K562 (cell line): ENCODE measurements at regions not wholly inside any gene's neighbourhood (a gene's known extent, or its start where the extent isn't known, plus 50 kb on each side); places are given as distances from the start of the nearest gene placed in this dataset.

Source experiments
- ATAC-seq: fragments of 200-7000 bp; cut with Tn5 transposase; 3 replicates; pipeline ENCODE4 v1.9.1; 2020; ENCODE audit warnings: moderate library complexity
- BruUV-seq: library from RNA; stranded (reverse); fragments of 400-500 nt; replicated peaks from 2 replicates; lab custom pipeline; 2021; lab: Mats Ljungman, UMichigan
- CTCF ChIA-PET: fragments of 300-600 bp; formaldehyde crosslinking; extraction: SDS; loops from one replicate; lab custom pipeline; 2021; ENCODE audit warnings: low intra/inter-chr PET ratio; lab: Yijun Ruan, JAX
- POLR2A ChIA-PET: fragments of 300-600, 350-650 bp; sonication (Branson Sonifier 250); formaldehyde crosslinking; extraction: SDS; loops from one replicate; lab custom pipeline; 2021; ENCODE audit warnings: antibody characterized with exemption, inconsistent platforms; lab: Yijun Ruan, JAX
- DNase-seq, 4 experiments: peaks; one replicate each; pipeline versions ENCODE4 v3.0.0 to v3.0.0-alpha.2; 2011 to 2018; ENCODE audit warnings: low spot score in 3 of 4, mixed read lengths in 3 of 4; ENCODE audit errors: extremely low read depth in 1 of 4
- FAIRE-seq: peaks from 2 replicates; lab custom pipeline; 2011; peaks lifted over from hg19 to GRCh38; lab: Jason Lieb, UNC
- H2AFZ ChIP-seq: 2 replicates; pipeline ENCODE4 v1.6.0; 2011; ENCODE audit warnings: low read depth, low read length, control low read depth, inconsistent platforms
- H3K27ac ChIP-seq: fragments of 200-600 bp; 3 replicates; pipeline ENCODE4 v1.8.0; 2011; ENCODE audit warnings: low read depth, mild to moderate bottlenecking, control low read depth, inconsistent platforms, low read length, moderate library complexity, mixed read lengths; ENCODE audit errors: extremely low read depth
- H3K27me3 ChIP-seq, 2 experiments: fragments of 300-600 bp in 1 of 2; 2 replicates in 1 of 2; 3 replicates in 1 of 2; pipeline versions ENCODE4 v1.6.0 to v1.8.0; 2011; ENCODE audit warnings: inconsistent platforms in 2 of 2, low read length in 2 of 2, mild to moderate bottlenecking in 1 of 2, mixed read lengths in 1 of 2, moderate library complexity in 1 of 2; ENCODE audit not compliant: control insufficient read depth in 2 of 2, insufficient read depth in 2 of 2
- H3K36me3 ChIP-seq: fragments of 300-600 bp; 3 replicates; pipeline ENCODE4 v1.8.0; 2011; ENCODE audit warnings: mild to moderate bottlenecking, low read length, inconsistent platforms; ENCODE audit not compliant: control insufficient read depth, insufficient read depth
- H3K4me1 ChIP-seq, 2 experiments: fragments of 200-600 bp in 1 of 2; replicated peaks in 1 of 2; 2 replicates in 1 of 2; 3 replicates in 1 of 2; pipeline versions ENCODE4 v1.5.1 to v1.8.0; 2011; ENCODE audit warnings: inconsistent platforms in 2 of 2, low read length in 2 of 2, mild to moderate bottlenecking in 1 of 2, mixed read lengths in 1 of 2, moderate library complexity in 1 of 2; ENCODE audit not compliant: control insufficient read depth in 2 of 2, insufficient read depth in 2 of 2
- H3K4me2 ChIP-seq: 2 replicates; pipeline ENCODE4 v1.6.1; 2011; ENCODE audit warnings: low read length, control low read depth, inconsistent platforms, mixed read lengths; ENCODE audit not compliant: insufficient read depth
- H3K4me3 ChIP-seq: fragments of 200-600 bp; sonication (generic), shearing (Covaris generic); 2 replicates; pipeline ENCODE4 v1.5.1; 2016; ENCODE audit warnings: control low read depth, inconsistent platforms
- H3K79me2 ChIP-seq: fragments of 200-600 bp; 3 replicates; pipeline ENCODE4 v1.8.0; 2011; ENCODE audit warnings: low read length, inconsistent platforms; ENCODE audit not compliant: control insufficient read depth, insufficient read depth
- H3K9ac ChIP-seq, 2 experiments: 2 replicates each; pipeline versions ENCODE4 v1.6.0 to v1.6.1; 2011; ENCODE audit warnings: low read depth in 2 of 2, low read length in 2 of 2, control low read depth in 1 of 2, inconsistent platforms in 1 of 2, mild to moderate bottlenecking in 1 of 2, mixed read lengths in 1 of 2; ENCODE audit not compliant: insufficient read depth in 1 of 2
- H3K9me1 ChIP-seq: one replicate; pipeline ENCODE4 v1.6.0; 2011; ENCODE audit warnings: inconsistent platforms, mild to moderate bottlenecking, low read length, moderate library complexity; ENCODE audit not compliant: control insufficient read depth, insufficient read depth
- H3K9me3 ChIP-seq: replicated peaks from 2 replicates; pipeline ENCODE4 v1.5.1; 2011; ENCODE audit warnings: low read depth, low read length, inconsistent platforms; ENCODE audit not compliant: control insufficient read depth, insufficient read depth
- H4K20me1 ChIP-seq: replicated peaks from 2 replicates; pipeline ENCODE4 v1.6.1; 2011; ENCODE audit warnings: low read length, inconsistent platforms, mixed read lengths; ENCODE audit not compliant: control insufficient read depth, insufficient read depth
- ASH1L ChIP-seq: fragments of 450-650 bp; IDR thresholded peaks from 2 replicates; pipeline ENCODE4 v1.6.1; 2018; ENCODE audit warnings: borderline replicate concordance, mild to moderate bottlenecking, low read depth; ENCODE audit not compliant: partially characterized antibody
- ATF2 ChIP-seq: sonication (generic); formaldehyde crosslinking; IDR thresholded peaks from 2 replicates; pipeline ENCODE4 v1.8.1; 2022; ENCODE audit warnings: missing genetic modification reagents
- ELK1 ChIP-seq: sonication (generic); formaldehyde crosslinking; IDR thresholded peaks from 2 replicates; pipeline ENCODE4 v1.8.1; 2022; ENCODE audit warnings: missing genetic modification reagents
- FOXP4 ChIP-seq: sonication (generic); formaldehyde crosslinking; IDR thresholded peaks from 2 replicates; pipeline ENCODE4 v1.8.0; 2022; ENCODE audit warnings: mild to moderate bottlenecking, missing genetic modification reagents, borderline replicate concordance
- GTF2B ChIP-seq: IDR thresholded peaks from 2 replicates; pipeline ENCODE4 v1.6.1; 2011; ENCODE audit not compliant: insufficient read length; ENCODE audit errors: extremely low read depth
- KLF16 ChIP-seq: IDR thresholded peaks from 2 replicates; pipeline ENCODE4 v1.6.1; 2016; ENCODE audit warnings: antibody characterized with exemption
- MCM7 ChIP-seq, 2 experiments: fragments of 450-650 bp; IDR thresholded peaks; 2 replicates each; pipeline ENCODE4 v1.6.1; 2016 to 2018
- MIER1 ChIP-seq: fragments of 450-650 bp; IDR thresholded peaks from 2 replicates; pipeline ENCODE4 v1.6.1; 2016; ENCODE audit warnings: antibody characterized with exemption, mild to moderate bottlenecking, low read depth
- MNT ChIP-seq, 2 experiments: fragments of 450-650 bp; conservative IDR thresholded peaks; 2 replicates each; pipeline ENCODE4 v1.6.1; 2017; ENCODE audit warnings: mild to moderate bottlenecking in 2 of 2, moderate library complexity in 2 of 2
- MTA3 ChIP-seq: fragments of 450-650 bp; formaldehyde crosslinking; IDR thresholded peaks from 2 replicates; pipeline ENCODE4 v1.6.1; 2017; ENCODE audit warnings: mild to moderate bottlenecking, borderline replicate concordance
- NFE2 ChIP-seq: IDR thresholded peaks from 2 replicates; pipeline ENCODE4 v1.6.1; 2014; ENCODE audit warnings: antibody characterized with exemption, low read depth
- PREB ChIP-seq: sonication (generic); formaldehyde crosslinking; IDR thresholded peaks from 2 replicates; pipeline ENCODE4 v1.8.1; 2023; ENCODE audit warnings: mild to moderate bottlenecking, missing genetic modification reagents
- SPI1 ChIP-seq: IDR thresholded peaks from 2 replicates; pipeline ENCODE4 v1.6.1; 2011; ENCODE audit warnings: low read depth, low read length, control low read depth, borderline replicate concordance
- ZNF212 ChIP-seq: fragments of 450-650 bp; formaldehyde crosslinking; IDR thresholded peaks from 2 replicates; pipeline ENCODE4 v1.4.0; 2020; ENCODE audit warnings: mild to moderate bottlenecking
- ZNF436 ChIP-seq: fragments of 250-450, 450-650 bp; sonication (Bioruptor Pico); formaldehyde crosslinking; IDR thresholded peaks from 2 replicates; pipeline ENCODE4 v1.7.0; 2020; ENCODE audit warnings: mild to moderate bottlenecking
- ZNF707 ChIP-seq: fragments of 250-450 bp; sonication (Bioruptor Pico); conservative IDR thresholded peaks from 2 replicates; pipeline ENCODE4 v1.8.0; 2022; ENCODE audit warnings: inconsistent platforms, mild to moderate bottlenecking, moderate library complexity
- ZSCAN29 ChIP-seq: fragments of 450-650 bp; IDR thresholded peaks from 2 replicates; pipeline ENCODE4 v1.6.1; 2017
- in situ Hi-C: fragments of 300-500 bp; cut with MboI; formaldehyde crosslinking; loops from 4 replicates; pipeline ENCODE4 v1.15.0; 2018; ENCODE audit warnings: inconsistent platforms, mixed read lengths
- intact Hi-C: fragments of 100-400 bp; cut with micrococcal nuclease; formaldehyde crosslinking; loops from 2 replicates; pipeline ENCODE4 v1.14.2; 2022

- FAIRE-seq (no peak), ATAC-seq (no peak), DNase-seq (no peak)
- Histone ChIP-seq H3K9me1 (no peaks in the 10 kb centered on the region), H3K27ac (no peak overlapping the region), H3K79me2 (no peaks in the 10 kb centered on the region), H3K9me3 (no peaks in the 10 kb centered on the region), H4K20me1 (no peaks in the 10 kb centered on the region), H3K9ac (no peak overlapping the region), H3K4me2 (no peak overlapping the region), H3K4me1 (no peaks in the 10 kb centered on the region), H3K36me3 (no peaks in the 10 kb centered on the region), H2AFZ (no peak overlapping the region), H3K27me3 (no peaks in the 10 kb centered on the region), H3K4me3 (no peak overlapping the region)
- POLR2A ChIA-PET = no interaction called here
- CTCF ChIA-PET = no interaction called here
- BruUV-seq = no TSS peak
- in situ Hi-C loops (no loop called here), intact Hi-C loops (no loop called here)
- TF ChIP-seq MCM7 (IDR thresholded peaks at IDR 0.05) (no peak), MTA3 (no peak), ZNF707 (CRISPR knock-in tag) (no peak), ZNF212 (CRISPR knock-in tag) (no peak), KLF16 (no peak), ASH1L (no peak), ELK1 (CRISPR knock-in tag) (no peak), PREB (CRISPR knock-in tag) (no peak), NFE2 (no peak), FOXP4 (CRISPR knock-in tag) (no peak), SPI1 (no peak), ZSCAN29 (no peak), MIER1 (no peak), ATF2 (CRISPR knock-in tag) (no peak), GTF2B (no peak), MNT (conservative IDR thresholded peaks at IDR 0.05) (no peak), ZNF436 (no peak)
Measured at GRCh38 chr2:228339525-228339924, 158.0 kb upstream of the SPHKAP start.
